ENCODE measurements at regions not wholly inside any gene's neighbourhood (a gene's known extent, or its start where the extent isn't known, plus 50 kb on each side); places are given as distances from the start of the nearest gene placed in this dataset.
A peak's percentile ranks its signal among the peaks of the same experiment; 100 is the strongest.
"Not testable (repeated sequence)": the region's sequence is repeated elsewhere in the genome, so short reads cannot be mapped to it uniquely, and the experiment has no call there.

GRCh38 chr20:39717936-39718335 is 755.8 kb downstream of the DHX35 start:
- Mint-ChIP-seq H3K9me3 (ENCODE audit: unreplicated experiment) (peaks cover 13% of the 10 kb centered on the region), H3K4me3 (ENCODE audit: unreplicated experiment) (no peak overlapping the region), H3K4me1 (ENCODE audit: low read depth, unreplicated experiment) (peaks cover 18% of the 10 kb centered on the region), H3K27ac (ENCODE audit: unreplicated experiment) (no peak overlapping the region), H3K27me3 (ENCODE audit: unreplicated experiment) (peaks cover 7% of the 10 kb centered on the region), H3K36me3 (ENCODE audit: unreplicated experiment) (peaks cover 8% of the 10 kb centered on the region)
- TF ChIP-seq CTCF (IDR thresholded peaks at IDR 0.05; ENCODE audit: partially characterized antibody, unreplicated experiment), result no peak
- no peak for DNase-seq

- no peak for DNase-seq
- Mint-ChIP-seq H3K36me3 (ENCODE audit: unreplicated experiment) (peaks cover 4% of the 10 kb centered on the region), H3K27me3 (ENCODE audit: unreplicated experiment) (peaks cover 4% of the 10 kb centered on the region), H3K9me3 (ENCODE audit: unreplicated experiment) (peaks cover 14% of the 10 kb centered on the region), H3K4me1 (ENCODE audit: low read depth, unreplicated experiment) (peaks cover 20% of the 10 kb centered on the region), H3K4me3 (ENCODE audit: unreplicated experiment) (no peak overlapping the region), H3K27ac (ENCODE audit: unreplicated experiment) (no peak overlapping the region)
- no peak for TF ChIP-seq CTCF (IDR thresholded peaks at IDR 0.05; ENCODE audit: partially characterized antibody, unreplicated experiment)
Observed at GRCh38 chr20:39716796-39717341, 754.7 kb downstream of the DHX35 start.

- no peak for TF ChIP-seq CTCF (IDR thresholded peaks at IDR 0.05; ENCODE audit: partially characterized antibody, unreplicated experiment)
- peaks cover 20% of the 10 kb centered on the region for H3K4me1 Mint-ChIP-seq (ENCODE audit: low read depth, unreplicated experiment)
- H3K27me3 Mint-ChIP-seq (ENCODE audit: unreplicated experiment), result peaks cover 4% of the 10 kb centered on the region
- peak overlapping the region; percentile 97 for H3K27ac Mint-ChIP-seq (ENCODE audit: unreplicated experiment)
- no peak for DNase-seq
- H3K4me3 Mint-ChIP-seq (ENCODE audit: unreplicated experiment), result peak overlapping the region; percentile 51
- H3K36me3 Mint-ChIP-seq (ENCODE audit: unreplicated experiment), result no peaks in the 10 kb centered on the region
- H3K9me3 Mint-ChIP-seq (ENCODE audit: unreplicated experiment), result peaks cover 12% of the 10 kb centered on the region
Observed at GRCh38 chr20:39713076-39713840, 751.1 kb downstream of the DHX35 start.

- peaks cover 4% of the 10 kb centered on the region for H3K27me3 Mint-ChIP-seq (ENCODE audit: unreplicated experiment)
- H3K4me1 Mint-ChIP-seq (ENCODE audit: low read depth, unreplicated experiment), result no peaks in the 10 kb centered on the region
- DNase-seq, result no peak
- no peaks in the 10 kb centered on the region for H3K36me3 Mint-ChIP-seq (ENCODE audit: unreplicated experiment)
- H3K9me3 Mint-ChIP-seq (ENCODE audit: unreplicated experiment), result no peaks in the 10 kb centered on the region
- H3K27ac Mint-ChIP-seq (ENCODE audit: unreplicated experiment), result no peak overlapping the region
- H3K4me3 Mint-ChIP-seq (ENCODE audit: unreplicated experiment), result no peak overlapping the region
- TF ChIP-seq CTCF (IDR thresholded peaks at IDR 0.05; ENCODE audit: partially characterized antibody, unreplicated experiment), result no peak
Observed at GRCh38 chr20:39706184-39706663, 744.1 kb downstream of the DHX35 start.

- Mint-ChIP-seq H3K4me1 (ENCODE audit: low read depth, unreplicated experiment) (no peaks in the 10 kb centered on the region), H3K9me3 (ENCODE audit: unreplicated experiment) (no peaks in the 10 kb centered on the region), H3K27ac (ENCODE audit: unreplicated experiment) (no peak overlapping the region), H3K4me3 (ENCODE audit: unreplicated experiment) (no peak overlapping the region), H3K27me3 (ENCODE audit: unreplicated experiment) (peaks cover 4% of the 10 kb centered on the region), H3K36me3 (ENCODE audit: unreplicated experiment) (no peaks in the 10 kb centered on the region)
- no peak for TF ChIP-seq CTCF (IDR thresholded peaks at IDR 0.05; ENCODE audit: partially characterized antibody, unreplicated experiment)
- DNase-seq, result no peak
Observed at GRCh38 chr20:39705032-39705431, 742.9 kb downstream of the DHX35 start.

- H3K4me3 Mint-ChIP-seq (ENCODE audit: unreplicated experiment); H3K27ac Mint-ChIP-seq (ENCODE audit: unreplicated experiment); H3K27me3 Mint-ChIP-seq (ENCODE audit: unreplicated experiment); H3K4me1 Mint-ChIP-seq (ENCODE audit: low read depth, unreplicated experiment); H3K9me3 Mint-ChIP-seq (ENCODE audit: unreplicated experiment); DNase-seq; H3K36me3 Mint-ChIP-seq (ENCODE audit: unreplicated experiment): not testable (repeated sequence)
Observed at GRCh38 chr20:39703357-39703756, 741.2 kb downstream of the DHX35 start.

All from glutamatergic neuron (in vitro differentiated cells).